NCI-H2107 treated with DMSO at 0.1 percent for 48 hours (cell line): ENCODE measurements at regions not wholly inside any gene's neighbourhood (a gene's known extent, or its start where the extent isn't known, plus 50 kb on each side); places are given as distances from the start of the nearest gene placed in this dataset.

Source experiments
- DNase-seq: peaks from one replicate; lab custom pipeline; 2025; ENCODE audit not compliant: unreplicated experiment; lab: John Stamatoyannopoulos, UW

DNA sequence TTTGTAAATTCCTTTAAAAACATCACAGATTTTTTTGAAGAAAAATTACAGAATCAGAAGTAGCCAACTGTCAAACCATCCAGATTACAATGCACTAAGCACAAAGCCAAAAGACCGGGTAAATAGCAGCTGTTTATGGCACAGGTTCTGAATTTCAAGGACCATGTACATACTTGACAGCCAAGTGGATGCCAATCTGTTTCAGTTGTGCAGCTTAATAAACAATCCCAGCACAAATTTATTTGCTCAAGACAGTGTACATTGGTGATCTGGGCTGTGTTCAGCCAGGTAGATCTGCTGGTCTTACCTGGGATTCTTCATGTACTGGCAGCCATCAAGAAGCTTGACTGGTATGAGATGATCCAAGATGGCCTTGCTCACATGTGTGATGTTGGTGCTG lies 229.8 kb upstream of the FLRT2 start:
- no peak for DNase-seq

DNA sequence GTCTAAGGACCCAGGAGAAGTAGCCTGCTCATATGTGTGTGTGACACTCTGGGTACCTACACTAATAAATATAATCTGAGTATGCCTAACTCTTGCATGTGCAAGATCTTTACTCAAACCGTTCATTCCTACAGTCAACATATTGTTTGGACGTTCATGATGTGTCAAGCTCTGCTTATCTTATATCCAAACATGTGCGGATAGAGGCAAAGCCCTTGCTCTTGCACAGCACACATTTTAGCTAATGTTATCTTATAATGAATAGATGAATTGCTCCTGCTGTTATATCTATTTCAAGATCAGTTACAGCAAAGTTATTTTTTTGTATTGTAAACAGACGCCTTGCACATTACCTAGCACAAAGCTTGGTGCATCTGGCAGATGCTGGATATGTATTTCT lies 228.4 kb upstream of the FLRT2 start:
- no peak for DNase-seq

DNA sequence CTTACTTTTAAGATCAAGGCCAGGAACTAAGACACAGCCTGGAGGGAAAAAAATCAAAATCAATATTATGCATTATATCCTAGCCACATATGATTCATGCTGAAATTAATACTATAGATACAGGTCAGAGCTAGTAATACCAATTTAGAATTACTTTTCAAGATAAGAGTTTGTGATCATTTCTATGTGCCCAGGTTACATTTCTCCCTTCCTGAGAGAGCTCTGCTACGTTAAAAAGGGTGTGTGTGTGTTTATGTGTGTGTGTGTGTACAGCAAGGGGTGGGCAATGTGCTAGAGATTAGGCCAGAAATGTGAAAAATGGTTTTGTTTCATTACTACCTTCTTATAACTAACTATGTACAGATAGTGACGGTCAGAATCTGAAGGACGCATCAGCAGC lies 223.9 kb upstream of the FLRT2 start:
- no peak for DNase-seq

DNA sequence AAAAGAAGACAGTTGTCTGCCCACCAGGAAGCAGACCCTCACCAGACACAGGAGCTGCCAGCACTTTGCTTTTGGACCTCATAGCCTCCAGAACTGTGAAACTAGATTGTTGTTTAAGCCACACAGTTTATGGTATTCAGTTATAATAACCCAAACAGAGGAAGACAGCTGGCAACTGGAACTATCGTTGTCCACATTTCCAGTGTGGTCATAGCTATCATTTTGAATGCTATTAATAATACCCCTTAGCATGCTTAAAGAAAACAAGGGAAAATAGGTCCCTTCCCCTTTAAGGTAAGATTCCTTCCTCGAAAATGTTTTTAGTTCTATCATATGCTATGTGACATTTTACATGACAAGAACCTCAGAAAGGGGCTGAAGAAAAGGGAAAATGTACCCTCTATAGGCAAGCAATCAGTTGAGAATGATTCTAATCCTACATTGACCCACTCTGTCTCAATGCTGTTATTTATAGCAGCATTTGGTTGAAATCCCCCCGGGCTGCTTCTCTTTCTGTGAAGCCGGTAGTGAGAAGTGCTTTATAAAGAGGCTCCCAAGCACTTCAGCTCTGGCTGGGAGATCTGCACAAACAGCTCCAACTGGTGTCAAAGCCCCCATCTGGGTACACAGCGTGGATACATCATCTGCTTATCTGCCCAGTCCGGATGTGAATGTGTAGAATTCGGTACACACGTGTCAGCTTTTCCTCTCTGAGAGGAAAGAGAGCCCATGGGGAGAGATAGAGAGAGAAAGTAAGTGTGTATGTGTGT lies 221.2 kb upstream of the FLRT2 start:
- DNase-seq: no peak

DNA sequence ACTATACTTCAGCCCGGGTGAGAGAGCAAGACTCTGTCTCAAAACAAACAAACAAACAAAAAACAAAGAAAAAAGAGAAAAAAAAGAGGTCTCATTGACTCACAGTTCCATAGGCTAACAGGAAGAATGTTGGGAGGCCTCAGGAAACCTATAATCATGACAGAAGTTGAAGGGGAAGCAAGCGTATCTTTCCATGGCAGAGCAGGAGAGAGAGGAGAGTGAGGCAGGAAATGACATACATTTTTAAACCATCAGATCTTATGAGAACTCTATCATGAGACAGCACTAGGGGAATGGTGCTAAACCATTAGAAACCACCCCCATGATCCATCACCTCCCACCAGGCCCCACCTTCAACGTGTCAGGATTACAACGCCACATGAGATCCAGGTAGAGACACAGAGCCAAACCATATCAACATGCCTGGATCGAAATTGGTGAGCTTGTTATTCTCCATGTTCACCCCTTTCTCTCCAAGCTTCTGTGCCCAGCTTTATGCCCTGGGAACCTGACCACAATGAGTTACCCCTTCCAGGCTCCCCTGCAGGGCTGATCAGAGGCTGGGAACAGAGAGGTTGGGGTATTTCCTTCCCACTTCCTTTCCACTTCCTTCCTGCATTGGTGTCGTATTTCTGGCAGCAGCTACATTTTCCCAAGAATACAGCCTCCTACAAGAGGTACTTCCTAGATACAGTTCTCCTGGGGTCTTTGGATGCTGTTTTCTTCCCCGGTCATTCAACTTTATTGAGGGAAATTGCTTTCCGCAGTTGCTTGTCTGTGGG lies 219.3 kb upstream of the FLRT2 start:
- no peak for DNase-seq

DNA sequence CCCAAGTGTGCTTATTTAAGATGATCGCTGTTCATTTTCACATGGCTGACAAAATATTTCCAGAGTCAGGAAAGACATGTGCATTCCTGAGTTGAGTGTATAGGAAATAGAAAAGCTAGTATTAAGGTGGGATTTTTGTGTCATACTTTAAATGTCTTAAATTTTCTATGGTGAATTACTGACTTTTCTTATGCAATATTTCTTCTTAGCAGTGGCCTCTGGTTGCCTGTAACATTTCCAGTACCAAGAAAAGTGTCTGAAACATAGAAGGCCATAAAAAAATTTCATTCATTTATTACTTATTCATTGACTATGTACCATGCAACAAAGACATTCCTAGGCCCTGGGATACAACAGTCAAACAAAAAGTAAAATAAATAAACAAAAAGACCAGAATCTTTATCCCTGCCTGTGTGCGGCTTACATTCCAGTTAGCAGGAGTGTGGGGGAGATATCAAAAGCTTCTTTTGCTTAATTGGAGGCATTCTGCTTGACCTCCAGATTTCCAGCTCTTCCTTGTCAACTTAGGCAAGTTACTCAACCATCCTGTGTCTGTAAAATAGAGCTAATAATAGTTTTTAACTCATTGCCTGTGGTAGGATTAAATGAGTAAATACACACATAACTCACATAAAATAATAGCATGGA lies 216.3 kb upstream of the FLRT2 start:
- DNase-seq: no peak

DNA sequence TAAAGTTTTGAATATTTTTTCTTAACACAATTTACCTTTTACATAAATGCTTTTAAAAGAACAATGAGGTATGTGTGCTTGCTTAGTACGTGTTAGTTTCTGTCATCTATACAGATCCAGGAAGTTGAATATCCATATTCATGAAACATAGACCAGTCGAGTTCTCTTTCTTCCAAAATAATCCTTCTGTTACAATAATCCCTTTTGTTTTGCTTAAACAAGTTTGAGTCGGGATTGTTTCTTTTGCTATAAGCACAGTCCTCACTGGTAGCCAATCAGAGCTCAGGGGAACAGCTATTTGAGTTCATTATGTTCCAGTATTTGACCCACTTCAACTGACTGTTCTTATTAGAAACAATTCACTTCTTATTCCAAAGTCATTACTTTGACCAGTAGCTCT lies 214.7 kb upstream of the FLRT2 start:
- no peak for DNase-seq

DNA sequence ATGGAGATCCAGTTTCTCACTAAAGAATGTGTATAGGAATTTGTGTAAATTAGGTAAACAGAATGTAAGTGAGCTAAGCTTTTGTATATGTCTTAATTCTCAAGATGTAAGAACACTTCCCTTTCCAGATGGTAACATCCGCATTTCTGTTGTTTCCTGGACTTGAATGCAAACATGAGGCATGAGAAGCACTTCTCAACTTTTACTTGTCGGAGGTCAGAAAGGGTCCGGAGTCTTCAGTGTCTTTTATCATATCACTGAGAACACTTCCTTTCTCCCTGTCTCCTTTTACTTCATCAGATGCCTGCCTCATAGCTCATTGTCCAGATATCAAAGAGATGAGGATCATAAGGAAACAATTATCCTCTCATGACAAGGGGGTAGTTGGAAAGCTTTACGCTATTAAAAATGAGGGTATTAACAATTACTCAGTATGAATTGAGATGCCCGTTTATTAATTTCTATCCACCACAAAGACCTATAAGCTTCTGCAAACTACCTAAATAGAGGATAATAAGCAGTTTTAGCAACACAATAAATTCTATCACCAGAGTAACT lies 214.1 kb upstream of the FLRT2 start:
- DNase-seq: no peak

DNA sequence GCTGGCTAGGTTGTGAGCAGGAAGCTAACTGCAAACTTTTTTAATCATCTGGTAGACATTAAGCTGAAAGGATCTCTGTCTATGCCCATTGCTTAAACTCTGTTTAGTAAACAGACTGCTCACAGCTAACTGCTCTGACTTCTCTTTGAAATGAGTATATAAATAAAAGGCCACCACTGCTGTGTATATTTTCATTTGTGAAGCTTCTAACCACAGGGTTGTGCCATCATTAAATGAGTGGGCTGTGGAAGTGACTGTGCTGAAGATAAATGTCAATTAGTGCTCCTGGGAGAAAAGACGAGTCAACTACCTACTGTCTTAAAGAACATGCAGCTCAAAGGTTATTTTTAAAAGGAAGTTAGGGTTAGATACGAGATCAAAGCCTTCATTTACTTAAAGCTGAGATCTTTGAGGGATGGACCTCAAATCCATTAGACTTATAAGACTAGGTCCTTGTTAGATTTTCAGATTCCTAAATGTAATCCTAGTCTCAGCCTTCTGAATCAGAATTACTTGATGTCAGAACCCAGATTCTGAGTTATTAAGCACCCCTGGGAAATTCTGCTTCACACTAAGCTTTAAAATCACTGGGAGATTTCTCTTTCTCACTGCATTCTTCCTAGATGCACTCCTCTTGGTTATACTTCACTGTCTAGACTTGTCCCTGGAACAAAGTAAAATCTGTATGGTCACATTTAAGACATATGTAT lies 213.1 kb upstream of the FLRT2 start:
- DNase-seq: no peak

DNA sequence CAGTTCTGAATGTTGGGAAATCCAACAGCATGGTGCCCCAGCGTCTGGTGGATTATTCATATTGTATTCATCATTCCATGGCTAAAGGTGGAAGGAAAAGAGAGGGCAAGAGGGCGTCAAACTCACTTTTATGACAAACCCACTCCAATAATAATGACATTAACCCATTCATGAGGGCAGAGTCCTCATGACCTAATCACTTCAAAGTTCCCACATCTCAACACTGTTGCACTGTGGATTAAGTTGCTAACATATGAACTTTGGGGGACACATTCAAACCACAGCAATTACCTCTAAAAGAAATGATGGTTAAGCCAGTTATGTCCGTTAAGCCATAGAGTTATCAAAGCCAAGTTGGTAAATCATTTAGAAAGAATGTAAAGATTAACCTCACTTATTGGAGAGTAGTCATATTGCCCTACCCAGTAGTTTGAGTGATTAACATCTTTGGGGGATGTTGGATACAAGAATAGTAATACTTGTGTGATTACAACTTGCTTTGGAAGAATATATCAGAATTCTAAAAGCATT lies 212.4 kb upstream of the FLRT2 start:
- no peak for DNase-seq

DNA sequence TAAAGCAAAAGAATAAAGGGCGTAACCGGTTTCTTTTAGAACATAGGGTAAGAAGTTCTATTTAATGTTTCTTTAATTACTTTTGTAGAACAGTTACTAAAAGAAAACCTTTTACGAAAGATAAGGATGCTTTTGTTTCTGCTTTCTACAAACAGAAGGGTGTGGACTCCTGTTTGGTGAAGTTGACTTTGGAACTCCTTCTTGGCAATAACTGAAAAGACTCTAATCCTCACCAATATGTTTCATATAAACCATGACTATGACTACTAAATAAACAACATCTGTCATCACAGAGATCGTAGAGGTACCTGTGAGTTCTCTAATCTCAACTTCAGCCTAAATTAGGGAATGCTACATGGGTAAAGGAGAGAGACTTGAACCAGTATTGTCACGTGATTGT lies 210.8 kb upstream of the FLRT2 start:
- DNase-seq: no peak

DNA sequence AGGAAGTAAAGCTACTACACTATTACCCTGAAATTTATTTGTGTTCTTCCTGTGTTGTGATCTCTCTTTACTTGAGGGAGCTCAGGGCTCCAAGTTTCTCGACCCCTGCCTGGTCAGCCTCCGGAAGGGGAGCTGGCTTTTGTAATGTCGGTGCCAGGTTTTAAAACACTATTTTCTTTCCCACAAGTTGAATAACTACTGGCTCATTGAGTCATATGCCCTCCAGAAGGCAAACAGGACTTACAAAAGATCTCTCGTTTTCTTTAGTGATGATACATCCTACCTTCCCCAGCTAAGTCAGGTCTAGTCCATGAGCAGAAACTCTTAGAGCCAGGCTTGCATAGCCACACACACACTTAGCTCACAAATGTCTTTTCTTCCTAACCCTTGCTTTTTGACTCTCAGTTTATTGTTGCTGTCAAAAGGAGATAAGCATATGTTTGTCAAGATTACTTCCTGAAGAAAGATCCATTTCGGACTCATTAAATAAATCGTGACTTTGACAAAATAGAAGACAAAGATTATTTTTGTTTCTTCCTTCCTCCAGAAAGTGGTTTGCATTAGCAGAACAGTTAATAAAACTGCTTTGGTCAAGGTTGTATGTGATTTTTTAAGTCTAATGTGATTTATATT lies 209.8 kb upstream of the FLRT2 start:
- DNase-seq: no peak

DNA sequence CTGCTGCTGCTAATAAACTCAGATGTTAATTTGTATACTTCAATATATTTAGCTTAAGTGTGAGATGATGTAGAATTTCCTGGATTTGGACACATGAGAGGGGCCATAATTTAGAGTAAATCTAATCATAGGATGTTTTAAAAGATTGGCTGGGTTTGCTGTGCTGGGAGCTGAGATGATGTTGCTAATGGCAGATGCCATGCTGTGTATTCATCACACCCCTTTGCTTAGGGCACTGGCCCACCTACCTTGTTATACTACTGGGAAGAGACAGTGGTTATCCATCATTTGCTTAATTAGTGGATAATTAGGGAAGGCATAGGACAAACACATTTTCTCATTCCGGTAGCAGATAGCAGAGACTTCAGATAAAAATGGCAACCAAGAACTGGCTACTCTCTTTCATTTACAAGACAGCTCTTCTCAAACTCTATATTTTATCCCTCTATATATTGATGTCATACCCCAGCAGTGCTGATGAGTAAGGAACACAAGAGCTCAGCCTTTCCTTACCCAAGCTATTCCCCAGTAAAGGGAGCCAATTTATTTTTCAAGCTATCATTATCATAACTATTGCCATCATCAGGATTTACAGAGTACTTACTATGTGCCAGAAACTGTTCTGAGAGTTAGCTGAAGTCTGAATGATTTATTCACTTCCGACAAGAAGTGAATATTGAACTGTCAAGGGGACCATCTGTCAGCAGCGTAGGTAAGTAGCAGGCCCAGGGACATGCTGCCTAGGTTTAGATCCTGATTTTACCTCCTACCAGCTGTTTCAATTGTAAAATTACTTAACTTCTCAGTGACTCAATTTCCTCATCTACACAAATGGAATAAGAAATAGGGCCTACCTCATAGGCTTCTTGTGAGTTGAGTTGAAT lies 204.6 kb upstream of the FLRT2 start:
- no peak for DNase-seq

DNA sequence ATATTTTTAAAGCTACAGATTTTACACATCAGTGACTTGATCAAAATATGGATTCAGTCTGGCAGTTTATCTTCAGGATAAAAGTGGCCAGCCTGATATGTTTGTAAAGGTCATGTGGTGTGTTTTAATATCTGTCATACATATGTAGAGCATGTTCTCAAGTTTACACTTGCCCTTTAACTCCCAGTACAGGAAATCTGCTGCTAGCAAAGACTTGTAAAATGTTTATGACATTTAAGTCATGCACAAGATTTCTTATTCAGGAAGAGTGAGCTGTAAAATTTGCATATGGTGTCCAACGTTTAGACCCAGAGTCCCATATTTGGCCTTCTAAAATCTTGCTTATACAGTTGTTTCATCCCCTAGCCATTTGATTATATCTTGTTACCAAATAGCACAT lies 197.5 kb upstream of the FLRT2 start:
- no peak for DNase-seq

DNA sequence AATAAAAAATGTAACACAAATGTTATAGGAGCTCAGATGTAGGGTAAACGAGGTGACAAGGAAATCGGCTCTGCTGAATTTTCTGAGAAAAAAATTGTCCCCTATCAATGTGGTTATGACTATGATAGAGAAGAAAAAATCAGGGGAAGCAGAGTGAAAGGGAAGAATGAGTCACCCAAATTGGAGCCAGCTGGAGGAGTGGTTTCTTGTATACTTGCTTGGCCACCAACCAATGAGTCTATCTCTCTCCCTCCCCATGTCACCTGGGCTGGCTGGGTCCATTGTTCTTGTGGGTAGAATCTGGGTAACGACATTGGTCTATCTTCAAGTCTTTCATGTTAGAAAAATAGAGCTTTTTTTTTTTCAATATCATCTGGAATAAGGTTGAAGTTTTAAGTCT lies 196.6 kb upstream of the FLRT2 start:
- no peak for DNase-seq

DNA sequence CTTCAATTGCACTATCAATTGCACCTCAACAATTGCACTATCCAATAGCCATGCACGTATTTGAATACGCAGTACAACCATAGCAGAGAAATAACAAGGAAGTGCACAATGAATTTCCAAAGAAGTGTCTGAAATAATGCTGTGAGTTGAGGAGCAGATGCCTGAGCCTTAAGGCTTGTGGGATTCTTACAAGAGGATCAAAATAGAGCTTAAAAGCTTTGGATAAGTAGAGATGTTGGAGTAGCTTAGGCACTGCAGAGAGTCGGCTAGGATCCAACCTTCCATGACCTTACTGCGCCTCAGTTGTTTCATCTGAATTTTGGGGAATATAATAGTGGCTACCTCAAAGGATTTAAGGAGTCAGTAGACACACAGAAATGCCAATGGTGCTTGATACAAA lies 196.1 kb upstream of the FLRT2 start:
- DNase-seq: no peak

DNA sequence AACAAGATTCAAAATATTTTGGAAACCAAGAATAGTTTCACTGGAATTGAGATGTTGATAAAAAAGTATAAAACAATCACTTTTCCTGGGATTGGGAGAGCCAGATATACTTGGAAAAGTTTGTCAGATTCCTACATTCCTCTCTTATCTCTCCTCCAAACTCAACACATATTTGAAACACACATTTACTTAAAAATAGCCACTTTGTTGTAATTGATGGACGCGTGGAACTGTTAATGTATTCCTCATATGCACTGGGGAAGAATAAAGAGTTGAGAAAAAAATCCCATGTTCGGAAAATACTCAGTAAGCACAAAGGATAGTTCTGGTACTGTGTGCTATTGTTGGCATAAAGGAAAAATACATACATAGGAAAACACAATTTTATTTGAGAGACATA lies 195.6 kb upstream of the FLRT2 start:
- DNase-seq: no peak

DNA sequence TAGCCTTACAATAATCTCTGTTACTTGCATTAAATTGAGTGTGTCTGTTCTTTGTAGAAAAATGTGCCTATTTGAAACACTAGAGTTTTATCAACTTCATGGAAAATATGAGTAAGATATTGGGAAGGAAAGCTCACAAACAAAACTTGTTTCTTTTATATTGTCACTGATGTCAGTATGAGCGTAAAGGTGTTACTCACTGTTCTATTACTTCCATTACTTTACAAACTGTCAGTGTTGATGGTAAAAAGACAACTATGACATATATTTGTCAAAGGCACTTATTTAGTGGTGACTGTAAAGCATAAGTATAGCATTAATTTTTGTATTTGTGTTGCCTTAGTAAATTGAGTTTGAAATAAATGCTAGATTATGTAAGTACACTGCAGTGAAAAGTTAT lies 193.7 kb upstream of the FLRT2 start:
- DNase-seq: no peak

DNA sequence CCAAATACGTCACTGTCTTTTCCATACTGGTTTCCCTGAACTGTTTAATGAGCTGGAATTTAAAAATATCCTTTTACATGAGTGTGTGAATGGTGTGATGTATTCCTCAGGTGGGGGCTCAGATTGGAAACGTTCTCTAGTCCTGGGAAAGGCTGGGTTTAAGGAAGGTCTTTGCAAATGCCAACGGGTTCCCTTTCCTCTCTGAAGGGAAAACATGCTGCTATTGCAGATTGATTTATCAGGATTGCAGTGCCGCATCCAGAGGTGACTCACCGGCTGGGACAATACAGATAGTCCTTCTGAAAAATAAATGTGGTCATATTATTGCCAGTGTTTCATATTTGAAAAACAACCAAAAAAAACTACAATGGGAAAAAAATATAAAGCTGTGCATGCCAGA lies 193.1 kb upstream of the FLRT2 start:
- no peak for DNase-seq

DNA sequence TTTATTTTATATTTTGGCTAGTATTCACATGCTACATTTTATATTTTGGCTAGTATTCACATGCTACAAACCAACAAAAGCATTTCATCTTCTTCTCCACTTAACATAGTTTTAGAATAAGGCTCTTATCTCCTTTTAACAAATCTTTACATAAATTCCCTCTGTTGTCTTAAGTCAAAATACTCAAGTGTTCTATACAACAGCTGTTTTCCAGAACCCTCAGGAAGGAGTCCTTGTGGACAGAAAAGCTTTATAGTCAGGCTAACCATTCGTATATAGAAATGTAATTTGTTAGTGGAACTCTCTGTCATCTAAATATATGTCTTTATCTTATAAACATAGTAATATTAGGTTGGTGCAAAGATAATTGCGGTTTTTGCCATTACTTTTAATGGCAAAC lies 191.0 kb upstream of the FLRT2 start:
- no peak for DNase-seq
